ENCODE measurements at regions not wholly inside any gene's neighbourhood (a gene's known extent, or its start where the extent isn't known, plus 50 kb on each side); places are given as distances from the start of the nearest gene placed in this dataset.

DNA sequence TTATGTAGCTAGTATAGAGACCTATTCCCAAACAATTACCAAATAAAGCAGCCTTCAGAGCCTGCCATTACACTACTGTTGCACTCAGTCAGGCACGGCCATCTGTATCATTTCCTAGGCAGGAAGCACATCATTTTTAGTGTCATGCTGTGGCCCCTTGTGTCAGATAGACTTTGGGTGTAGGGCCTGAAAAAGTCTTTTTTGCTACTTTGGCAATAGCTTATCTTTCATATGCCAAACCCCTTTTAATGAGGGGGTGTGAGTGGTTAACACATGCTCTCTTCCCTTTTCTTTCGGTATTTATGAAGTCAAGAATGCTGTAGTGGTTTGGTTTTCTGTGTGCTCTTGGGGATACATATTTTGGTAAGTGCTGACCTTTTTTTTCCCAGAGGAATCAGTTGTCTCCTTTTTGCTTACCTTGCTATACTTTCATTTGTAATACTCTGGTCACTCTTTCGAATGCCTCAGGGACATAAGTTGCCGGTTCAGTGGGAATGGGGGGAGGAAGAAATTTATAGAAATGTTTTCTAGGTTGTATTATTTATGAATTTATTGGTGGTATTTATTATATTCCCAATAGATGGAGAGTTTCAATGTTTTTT is 209.8 kb downstream of the CSNK1G3 start:
- DNase-seq: no peak
- Histone ChIP-seq H3K4me1 (peaks cover 0 to 6% (median 0%) of the 10 kb centered on the region in 3 donors), H3K4me3 (no peak overlapping the region), H3K9me3 (no peaks in the 10 kb centered on the region), H3K27ac (no peak overlapping the region), H3K36me3 (no peaks in the 10 kb centered on the region), H3K27me3 (no peaks in the 10 kb centered on the region)
- no peak for ATAC-seq
- FAIRE-seq: no peak
- intact Hi-C loops (cut with DNase I): no loop called here
- TF ChIP-seq, protein P1, sequence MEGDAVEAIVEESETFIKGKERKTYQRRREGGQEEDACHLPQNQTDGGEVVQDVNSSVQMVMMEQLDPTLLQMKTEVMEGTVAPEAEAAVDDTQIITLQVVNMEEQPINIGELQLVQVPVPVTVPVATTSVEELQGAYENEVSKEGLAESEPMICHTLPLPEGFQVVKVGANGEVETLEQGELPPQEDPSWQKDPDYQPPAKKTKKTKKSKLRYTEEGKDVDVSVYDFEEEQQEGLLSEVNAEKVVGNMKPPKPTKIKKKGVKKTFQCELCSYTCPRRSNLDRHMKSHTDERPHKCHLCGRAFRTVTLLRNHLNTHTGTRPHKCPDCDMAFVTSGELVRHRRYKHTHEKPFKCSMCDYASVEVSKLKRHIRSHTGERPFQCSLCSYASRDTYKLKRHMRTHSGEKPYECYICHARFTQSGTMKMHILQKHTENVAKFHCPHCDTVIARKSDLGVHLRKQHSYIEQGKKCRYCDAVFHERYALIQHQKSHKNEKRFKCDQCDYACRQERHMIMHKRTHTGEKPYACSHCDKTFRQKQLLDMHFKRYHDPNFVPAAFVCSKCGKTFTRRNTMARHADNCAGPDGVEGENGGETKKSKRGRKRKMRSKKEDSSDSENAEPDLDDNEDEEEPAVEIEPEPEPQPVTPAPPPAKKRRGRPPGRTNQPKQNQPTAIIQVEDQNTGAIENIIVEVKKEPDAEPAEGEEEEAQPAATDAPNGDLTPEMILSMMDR (IDR thresholded peaks at IDR 0.05): no peak
- 87 to 90% methylated on average over 4 of the region's 4 CpGs for WGBS, 2 donors

DNA sequence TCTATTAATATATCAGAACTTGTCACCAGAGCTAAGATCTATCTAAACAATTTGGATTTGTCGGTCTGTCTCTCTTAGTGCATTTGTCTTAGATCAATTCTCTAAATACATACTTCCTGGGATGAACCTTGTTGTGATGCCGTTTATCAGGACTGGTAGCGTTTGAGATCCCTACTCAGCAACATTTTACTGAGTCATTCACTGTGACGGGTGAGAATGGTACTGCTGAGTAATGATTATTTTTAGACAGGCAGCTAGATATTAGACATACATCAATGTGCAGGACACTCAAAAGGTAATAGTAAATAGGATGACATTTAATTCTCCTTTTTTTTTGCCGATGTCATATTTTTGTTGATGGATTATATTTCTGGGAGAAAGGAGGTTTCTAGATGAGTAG is 209.0 kb downstream of the CSNK1G3 start:
- 88% methylated on average over 5 of the region's 5 CpGs for WGBS, 2 donors
- Histone ChIP-seq H3K27me3 (no peaks in the 10 kb centered on the region), H3K4me3 (no peak overlapping the region), H3K36me3 (no peaks in the 10 kb centered on the region), H3K27ac (no peak overlapping the region), H3K9me3 (no peaks in the 10 kb centered on the region), H3K4me1 (peaks cover 0 to 6% (median 0%) of the 10 kb centered on the region in 3 donors)
- ATAC-seq (no peak), DNase-seq (no peak), FAIRE-seq (no peak)
- TF ChIP-seq, protein P1 (IDR thresholded peaks at IDR 0.05): no peak
- intact Hi-C loops (cut with DNase I): no loop called here

DNA sequence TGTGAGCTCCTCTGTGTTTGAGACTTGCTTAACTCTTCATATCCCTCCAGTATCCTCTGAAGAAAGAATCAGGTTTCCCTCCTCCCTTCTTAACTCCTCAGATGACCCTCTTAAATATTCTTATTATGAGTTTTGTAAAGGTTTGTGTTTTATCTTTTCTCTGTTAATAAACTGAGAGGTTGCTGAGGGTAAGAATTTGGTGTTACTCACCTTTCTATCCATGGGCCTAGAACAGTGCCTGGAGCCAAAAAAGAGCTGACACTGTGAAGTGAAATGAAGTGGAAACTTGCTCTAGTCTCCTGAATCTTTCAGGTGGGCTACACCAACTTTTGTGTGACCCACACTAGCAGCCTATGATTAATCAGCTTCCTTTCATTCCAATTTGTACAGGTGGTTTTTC is 208.4 kb downstream of the CSNK1G3 start:
- peaks cover 0 to 6% (median 0%) of the 10 kb centered on the region in 3 donors for H3K4me1 ChIP-seq
- intact Hi-C loops (cut with DNase I): no loop called here
- H3K27ac ChIP-seq: no peak overlapping the region
- ATAC-seq (no peak), DNase-seq (no peak), FAIRE-seq (no peak)
- no peak overlapping the region for H3K4me3 ChIP-seq
- no peaks in the 10 kb centered on the region for H3K27me3 ChIP-seq
- TF ChIP-seq, protein P1 (IDR thresholded peaks at IDR 0.05): no peak
- no peaks in the 10 kb centered on the region for H3K9me3 ChIP-seq
- H3K36me3 ChIP-seq: no peaks in the 10 kb centered on the region

DNA sequence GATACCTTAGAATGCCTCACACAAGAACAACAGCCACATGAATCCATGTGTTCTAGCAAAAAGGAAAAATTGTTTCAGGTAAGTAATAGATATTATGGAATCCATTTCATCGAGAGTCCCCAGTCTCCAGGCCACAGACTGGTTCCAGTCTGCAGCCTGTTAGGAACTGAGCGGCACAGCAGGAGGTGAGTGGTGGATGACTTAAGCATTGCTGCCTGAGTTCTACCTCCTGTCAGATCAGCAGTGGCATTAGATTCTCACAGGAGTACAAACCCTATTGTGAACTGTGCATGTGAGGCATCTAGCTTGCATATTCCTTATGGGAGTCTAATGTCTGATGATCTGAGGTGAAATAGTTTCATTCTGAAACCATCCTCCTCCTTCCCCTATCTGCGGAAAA is 207.0 kb downstream of the CSNK1G3 start:
- H3K27ac ChIP-seq: no peak overlapping the region
- H3K36me3 ChIP-seq: no peaks in the 10 kb centered on the region
- ATAC-seq (no peak), DNase-seq (no peak), FAIRE-seq (no peak)
- no peaks in the 10 kb centered on the region for H3K9me3 ChIP-seq
- no peak overlapping the region for H3K4me3 ChIP-seq
- 89 to 93% methylated on average over 3 of the region's 3 CpGs for WGBS, 2 donors
- no peaks in the 10 kb centered on the region for H3K27me3 ChIP-seq
- TF ChIP-seq, protein P1 (IDR thresholded peaks at IDR 0.05): no peak
- intact Hi-C loops (cut with DNase I): no loop called here
- peaks cover 0 to 6% (median 0%) of the 10 kb centered on the region in 3 donors for H3K4me1 ChIP-seq

DNA sequence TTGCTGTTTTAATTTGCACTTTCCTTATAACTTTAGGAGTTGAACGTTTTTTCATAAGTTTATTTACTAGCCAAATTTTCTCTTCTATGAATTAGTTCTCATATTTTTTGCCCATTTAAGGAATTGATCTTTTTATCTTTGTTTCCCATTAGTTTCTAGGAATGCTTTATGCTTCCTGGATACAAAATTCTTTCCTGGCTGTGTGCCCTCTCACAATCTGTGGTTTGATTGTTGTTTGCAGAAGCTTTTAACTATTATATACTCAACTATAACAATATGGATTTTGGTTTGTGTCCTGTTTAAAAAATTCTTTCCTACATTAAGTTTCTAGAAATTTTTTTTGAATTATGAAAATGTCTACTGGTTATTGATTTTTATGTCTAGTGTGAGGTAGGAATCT is 206.3 kb downstream of the CSNK1G3 start:
- DNase-seq (no peak), ATAC-seq (no peak), FAIRE-seq (peak; percentile 43)
- no peaks in the 10 kb centered on the region for H3K36me3 ChIP-seq
- 15 to 25% methylated on average over 1 of the region's 1 CpG for WGBS, 2 donors
- no peak overlapping the region for H3K27ac ChIP-seq
- H3K9me3 ChIP-seq: no peaks in the 10 kb centered on the region
- no peak overlapping the region for H3K4me3 ChIP-seq
- H3K27me3 ChIP-seq: no peaks in the 10 kb centered on the region
- intact Hi-C loops (cut with DNase I): no loop called here
- H3K4me1 ChIP-seq: peaks cover 0 to 6% (median 0%) of the 10 kb centered on the region in 3 donors
- TF ChIP-seq, protein P1 (IDR thresholded peaks at IDR 0.05): no peak
